Colon (tissue), 2 donors: ENCODE measurements at regions not wholly inside any gene's neighbourhood (a gene's known extent, or its start where the extent isn't known, plus 50 kb on each side); places are given as distances from the start of the nearest gene placed in this dataset.

Experiments
- FAIRE-seq: peaks from 2 replicates; lab custom pipeline; 2012; peaks lifted over from hg19 to GRCh38; lab: Jason Lieb, UNC
- donor health status: control.
- donor health status: control.

DNA sequence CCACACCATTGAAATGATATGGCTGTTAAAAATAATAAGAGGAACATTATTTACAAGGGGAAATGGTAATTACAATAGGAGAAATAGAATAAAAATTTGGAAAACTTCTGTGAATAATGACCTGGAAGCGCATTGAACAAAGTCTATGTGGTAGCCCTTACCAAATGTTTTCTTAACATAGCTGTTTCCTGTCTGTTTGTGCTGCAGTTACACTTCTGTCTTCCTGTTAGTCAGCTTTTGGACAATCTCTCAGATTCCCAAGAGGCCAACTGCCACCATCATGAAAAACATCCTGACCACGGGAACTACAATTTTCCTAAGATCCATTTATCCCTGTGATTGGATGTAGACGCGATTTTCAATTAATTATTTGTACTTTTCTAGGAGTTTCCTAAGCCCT is 754.4 kb upstream of the MARCKS start:
- FAIRE-seq: no peak

DNA sequence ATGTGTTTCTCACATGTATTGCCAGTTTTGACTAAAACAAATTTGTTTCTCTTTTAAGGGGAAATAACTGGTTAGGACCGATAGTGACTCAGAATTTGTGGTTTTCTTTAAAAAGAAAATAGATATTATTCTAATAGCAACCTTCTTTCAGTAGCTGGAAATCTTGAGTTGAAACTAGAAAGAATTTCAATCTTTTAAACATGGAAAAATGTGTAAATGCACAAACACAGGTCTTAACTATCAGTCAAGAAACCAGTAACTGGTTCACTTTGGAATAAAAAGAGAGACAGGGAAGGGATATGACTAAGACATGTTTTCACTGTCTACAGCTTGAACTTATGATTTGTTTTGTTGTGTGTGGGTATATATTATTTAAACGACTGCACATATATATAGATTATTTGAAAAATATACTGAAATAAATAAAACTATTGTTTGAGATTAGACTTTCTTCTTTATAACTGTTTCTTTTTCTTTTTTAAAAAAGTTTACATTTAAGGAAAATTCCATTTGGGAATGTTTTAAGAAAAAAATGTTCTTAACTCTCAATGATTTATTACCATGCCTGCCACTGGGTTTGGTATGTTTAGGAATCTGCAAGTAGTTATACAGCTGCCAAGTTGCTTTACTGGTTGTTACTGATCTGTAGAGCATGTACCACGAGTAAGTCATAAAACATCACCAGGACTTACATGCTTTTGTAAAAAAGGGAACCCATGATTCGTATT is 753.3 kb upstream of the MARCKS start:
- no peak for FAIRE-seq

DNA sequence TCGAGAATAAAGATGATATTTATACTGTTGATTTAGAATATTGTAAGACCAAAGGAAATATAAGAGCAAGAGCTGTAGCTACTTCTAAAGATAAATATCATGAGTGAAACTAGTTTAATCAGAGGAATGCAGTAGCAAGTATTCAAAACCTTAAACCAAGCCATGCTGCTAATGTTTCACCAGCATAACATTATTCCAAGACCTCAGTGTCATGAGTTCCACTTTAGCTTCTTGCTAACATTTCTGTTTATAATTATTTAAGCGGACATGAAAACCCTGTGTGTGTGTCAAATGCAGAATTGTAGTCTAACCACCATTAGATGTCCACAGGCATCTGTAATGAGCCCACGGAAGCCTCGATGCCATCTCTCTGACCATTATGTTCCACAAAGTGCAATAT is 752.6 kb upstream of the MARCKS start:
- no peak for FAIRE-seq

DNA sequence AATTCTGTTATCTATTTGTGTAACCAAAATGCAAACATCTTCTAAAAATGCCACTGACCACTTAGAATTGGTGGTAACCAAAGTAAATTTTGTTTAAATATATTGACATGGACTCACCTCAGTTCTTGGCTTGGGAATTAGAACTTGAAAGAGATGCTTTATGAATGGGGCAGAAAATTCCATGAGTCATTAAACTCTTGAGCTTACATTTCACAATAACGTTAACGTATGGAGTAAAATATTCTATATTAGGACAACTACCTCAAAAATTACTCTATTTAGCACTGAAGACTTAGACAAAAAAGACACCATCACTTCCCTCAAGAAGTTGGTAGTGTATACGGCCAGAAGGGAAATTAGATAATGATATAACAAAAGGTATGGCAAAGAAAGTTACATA is 752.2 kb upstream of the MARCKS start:
- FAIRE-seq: no peak

DNA sequence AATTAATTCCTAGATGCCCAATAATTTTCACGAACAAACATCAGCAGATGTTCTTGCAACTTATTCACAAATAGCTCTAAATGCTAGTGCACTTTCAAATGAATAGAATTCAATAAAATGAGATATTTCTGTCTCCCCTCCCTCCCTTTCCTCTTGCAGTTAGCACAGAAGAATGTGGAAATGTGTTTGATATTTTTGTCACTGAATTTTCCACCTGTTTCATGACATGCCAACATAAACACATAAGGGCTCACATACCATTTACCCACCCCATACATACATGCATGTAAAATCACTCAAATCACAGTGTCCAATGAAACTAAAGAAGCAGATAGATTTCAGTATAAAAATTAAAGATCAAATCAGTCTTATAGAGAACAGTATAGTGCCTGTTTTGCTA is 746.9 kb upstream of the MARCKS start:
- no peak for FAIRE-seq

DNA sequence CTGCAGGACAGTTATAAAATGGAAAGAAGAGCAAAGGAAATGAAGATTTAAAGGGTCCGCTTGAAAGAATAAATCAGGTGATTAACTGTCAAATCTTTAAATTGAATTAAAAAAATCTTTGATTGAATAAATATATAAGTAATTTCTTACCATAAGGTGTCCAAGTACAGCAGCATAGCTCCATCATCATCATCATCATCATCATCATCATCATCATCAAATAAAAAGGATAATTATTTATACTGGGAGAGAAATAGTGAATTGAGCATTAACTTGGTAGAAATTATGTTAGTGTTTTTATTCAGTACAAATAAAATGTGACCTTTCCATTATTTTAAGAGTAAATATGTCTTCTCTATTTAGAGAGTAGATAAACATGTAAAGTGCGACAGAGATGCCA is 745.6 kb upstream of the MARCKS start:
- FAIRE-seq: no peak

DNA sequence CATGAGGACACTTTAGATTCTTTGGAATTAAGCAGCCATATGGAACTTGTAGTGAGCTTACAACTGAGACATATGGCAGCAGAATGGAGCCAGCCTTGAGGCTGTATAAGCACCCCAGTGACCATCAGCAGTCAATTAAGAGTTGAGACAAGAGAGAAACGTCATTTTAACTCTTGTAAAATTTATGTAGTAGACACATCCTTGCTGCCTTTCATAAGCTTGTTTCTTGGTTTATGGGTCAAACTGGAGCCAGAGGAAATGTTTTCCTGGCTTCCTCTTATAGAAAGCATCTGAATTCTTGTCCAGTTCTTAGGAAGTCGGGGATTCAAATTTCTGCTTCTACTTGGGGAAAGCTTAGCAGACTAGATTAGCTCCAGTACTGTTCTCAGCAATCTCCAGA is 745.1 kb upstream of the MARCKS start:
- FAIRE-seq: no peak

DNA sequence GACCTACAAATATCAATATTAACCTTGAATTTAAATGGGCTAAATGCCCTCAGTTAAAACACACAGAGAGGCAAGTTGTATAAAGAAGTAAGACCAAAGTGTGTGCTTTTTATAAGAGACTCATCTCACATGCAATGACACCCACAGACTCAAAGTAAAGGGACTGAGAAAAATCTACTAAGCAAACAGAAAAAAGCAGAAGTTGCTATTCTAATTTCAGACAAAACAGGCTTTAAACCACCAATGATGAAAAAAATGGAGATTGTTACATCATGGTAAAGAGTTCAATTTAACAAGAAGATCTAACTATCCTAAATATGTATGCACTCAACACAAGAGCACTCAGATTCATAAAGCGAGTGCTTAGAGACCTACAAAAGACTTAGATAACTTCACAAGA is 741.9 kb upstream of the MARCKS start:
- no peak for FAIRE-seq

DNA sequence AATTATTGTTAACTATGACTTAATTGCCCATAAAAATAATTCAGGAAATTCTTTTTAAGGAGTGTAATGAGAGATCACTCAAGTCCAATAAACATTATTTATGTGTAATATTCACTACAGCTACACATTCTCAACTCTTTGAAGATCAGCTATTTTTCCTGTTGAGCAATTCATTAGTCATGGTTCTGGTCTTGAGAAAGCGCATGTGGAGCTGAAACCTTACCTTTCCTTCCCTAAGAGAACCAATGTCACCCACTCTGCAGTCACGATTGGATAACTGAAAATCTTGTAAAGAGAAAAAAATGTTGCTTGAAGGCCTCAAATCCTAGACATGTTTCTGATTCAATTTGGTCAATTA is 736.9 kb upstream of the MARCKS start:
- no peak for FAIRE-seq

DNA sequence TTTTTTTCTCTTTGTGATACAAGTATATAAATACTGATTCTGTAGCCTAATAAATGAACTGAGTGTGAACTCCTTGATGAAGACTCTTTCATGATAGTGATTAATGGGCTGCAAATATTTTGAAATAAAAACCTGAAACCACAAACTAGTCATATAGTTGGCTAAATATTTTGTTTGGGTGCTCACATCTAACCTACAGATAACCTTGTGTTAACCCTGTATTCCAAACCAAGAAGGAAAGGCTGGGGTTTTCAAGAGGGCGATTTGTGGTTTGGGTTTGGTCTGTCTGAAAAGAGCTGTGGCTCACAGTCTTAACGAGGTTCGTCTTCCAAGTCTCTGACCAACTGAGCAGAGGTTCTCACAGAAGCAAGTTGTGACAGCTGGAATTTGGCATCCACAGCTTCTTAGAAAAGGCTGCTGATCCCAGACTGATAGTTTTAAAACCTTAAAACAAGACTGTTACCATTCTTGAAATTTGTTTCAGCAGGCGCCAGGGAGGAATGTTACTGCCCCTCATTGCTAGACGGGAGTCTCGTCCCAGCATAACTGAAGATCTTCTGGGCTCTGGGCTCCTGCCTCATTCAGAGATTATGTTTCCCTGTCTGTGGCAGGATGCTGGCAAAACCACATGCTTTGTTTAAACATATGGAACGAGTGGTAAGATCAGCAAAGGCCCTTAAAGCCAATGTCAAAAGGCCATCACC is 736.4 kb upstream of the MARCKS start:
- no peak for FAIRE-seq

DNA sequence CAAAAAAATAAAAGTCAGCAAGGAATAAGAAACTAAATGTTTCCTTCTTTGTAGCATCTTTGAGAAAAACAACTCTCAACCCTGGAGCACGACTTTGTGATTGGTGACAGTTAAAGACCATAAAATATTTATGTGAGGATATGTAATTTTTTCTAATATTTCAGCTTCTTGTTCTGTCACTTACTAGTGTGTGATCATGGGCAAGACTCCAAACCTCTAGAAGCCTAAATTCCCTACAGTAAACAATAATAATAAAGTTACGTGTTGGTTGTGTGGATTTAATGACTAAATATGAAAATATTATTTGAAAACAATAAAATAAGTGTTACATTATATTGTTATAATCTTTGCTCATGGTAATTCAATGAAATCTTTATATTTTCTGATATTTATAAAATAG is 735.6 kb upstream of the MARCKS start:
- no peak for FAIRE-seq

DNA sequence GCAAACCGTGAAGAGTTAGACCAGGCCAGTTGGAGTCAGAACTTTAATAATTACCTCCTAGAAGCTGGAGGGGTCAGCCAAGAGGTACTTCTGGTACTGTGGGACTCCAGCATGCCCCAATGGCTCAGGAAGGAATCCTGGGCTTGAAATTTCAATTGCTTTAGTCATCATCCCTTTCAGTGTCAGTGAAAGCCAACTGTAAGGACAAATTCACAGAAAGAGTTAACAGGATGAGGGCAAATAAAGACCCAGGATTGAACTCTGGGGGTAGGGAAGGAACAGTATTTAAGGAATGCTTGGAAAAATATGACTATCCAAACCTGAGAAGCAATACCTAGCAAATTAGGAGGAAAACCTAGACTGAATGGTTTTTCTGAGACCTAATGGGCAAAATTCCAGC is 735.1 kb upstream of the MARCKS start:
- no peak for FAIRE-seq

DNA sequence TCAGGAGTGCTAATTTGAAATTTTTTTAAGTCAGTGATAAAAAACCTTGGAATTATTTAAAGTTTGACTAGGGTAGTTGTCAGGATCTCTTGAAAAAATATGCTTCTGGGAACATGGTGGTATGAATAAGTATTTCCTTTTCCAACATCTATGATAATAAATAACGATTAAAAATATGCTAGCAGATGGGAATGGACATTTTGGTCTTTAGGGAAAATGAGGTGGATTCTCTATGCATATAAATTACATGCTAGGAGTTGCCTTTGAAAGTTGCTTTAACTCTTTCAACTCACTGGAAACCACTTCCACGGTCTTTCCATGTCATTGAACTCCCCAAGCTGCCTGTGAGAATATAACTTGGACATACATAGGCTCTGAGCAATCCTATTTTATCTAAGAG is 731.5 kb upstream of the MARCKS start:
- no peak for FAIRE-seq

DNA sequence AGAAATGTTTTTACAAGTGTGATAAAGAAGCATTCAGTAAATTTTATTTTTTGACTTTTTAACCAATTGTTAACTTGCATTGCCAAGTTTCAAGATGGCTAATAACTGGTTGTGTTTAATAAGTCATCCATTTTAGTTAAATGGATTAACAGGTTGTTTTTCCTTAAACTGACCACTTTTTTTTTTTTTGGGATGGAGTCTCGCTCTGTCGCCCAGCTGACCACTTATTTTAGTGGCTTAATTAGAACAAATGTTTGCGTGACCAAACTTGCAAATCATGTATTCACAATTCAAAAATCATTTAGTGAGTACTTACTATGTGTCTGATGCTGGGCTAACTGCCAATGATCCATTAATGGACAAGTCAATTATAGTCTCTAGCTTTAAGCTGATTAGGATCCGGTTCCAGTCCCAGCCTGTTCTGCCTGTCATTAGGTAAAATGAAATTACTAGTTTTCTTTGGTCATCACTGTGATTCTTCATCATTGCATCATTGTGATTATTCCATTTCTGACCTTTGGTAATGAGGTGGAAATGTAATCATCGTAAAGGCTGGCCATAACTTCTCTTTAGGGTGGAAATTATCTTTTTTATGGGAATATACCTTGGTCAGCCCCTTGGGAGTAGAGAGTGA is 729.2 kb upstream of the MARCKS start:
- no peak for FAIRE-seq

DNA sequence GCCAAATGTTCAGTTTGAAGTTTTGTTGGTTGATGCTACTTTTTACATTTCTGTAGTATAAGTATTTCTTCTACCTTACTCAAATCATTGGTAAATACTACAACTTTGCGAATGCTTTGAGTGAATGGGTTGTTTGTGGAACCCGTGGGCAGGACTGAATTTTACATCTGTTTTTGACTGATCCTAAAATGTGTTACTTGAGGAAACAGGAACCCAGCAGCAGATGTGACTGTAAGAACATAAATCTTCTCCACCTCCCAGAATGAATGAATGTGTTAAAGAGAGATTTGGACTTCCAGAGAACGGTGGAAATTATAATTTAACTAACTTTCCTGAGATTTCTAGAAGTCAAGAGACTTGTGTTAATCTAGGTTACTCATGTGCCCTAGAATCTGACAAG is 728.5 kb upstream of the MARCKS start:
- no peak for FAIRE-seq

DNA sequence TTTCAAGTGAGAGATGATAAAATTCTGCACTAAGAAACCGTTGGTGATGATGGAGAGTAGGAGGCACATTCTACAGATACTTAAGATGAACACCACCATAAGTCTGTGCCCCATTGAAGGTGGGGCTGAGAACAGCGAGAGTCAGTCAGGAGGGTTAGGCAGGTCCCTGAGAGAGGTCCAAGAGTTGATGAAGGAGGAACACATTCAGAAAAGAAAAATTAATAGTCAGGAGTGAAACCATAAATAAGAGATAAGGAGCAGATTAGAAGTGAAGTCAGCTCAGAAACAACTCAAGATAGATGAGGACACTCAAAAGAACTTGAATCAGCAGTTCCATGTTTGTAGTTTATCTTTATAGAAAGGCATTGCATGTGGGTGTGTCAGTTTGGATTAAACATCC is 727.2 kb upstream of the MARCKS start:
- no peak for FAIRE-seq

DNA sequence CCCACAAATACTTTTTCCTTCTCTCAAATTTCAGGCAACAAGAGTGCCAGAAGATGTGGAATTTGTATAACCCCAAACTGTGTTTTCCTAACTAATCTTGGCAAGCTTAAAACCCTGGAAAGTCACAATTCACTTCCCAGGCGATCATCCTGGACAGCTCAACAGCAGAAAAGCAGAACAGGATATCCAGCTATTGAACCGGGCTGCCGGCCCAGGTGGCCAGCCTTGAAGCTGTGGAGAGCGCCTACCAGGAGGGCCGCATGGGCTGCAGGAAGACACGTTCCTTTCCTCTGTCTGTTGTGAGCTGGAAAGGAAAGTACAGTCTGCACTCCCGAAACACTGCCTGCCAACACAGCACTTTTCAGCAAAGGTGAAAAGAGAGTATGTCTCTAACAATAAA is 719.7 kb upstream of the MARCKS start:
- no peak for FAIRE-seq

DNA sequence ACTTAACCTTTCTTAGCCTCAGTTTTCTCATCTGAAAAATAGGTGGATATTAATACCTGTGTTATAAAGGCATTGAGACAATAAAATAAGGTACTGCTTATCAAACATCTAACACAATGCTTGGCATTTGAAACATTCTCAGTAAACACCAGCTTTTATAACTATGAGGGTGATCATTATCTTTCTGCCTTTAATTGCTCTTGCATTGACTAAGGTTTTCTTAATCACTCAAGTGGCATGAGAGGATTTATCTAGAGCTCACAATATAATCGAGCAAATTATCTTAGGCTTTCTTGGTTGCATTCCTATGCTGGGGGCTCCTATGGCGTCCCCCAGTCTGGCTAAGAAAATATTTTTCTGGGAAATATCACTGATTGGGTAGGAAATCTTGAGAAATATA is 716.4 kb upstream of the MARCKS start:
- no peak for FAIRE-seq

DNA sequence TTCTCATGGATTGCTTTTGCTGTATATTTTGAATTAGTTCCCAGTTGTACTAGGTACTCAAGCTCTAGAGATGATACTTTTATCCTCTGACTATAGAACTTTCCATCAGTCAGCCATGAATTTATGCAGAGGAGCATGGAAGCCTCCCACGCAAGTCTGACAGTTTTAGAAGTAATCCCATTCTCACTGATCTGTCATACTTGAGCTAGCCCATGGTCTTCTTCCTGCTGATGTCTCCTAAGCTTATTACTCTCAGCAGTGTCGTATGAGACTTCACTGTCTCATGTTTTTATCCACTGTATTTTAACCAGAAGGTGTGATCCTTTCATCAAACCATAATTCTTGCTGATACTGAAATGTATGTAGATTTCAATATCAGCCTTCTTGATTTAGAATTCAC is 715.2 kb upstream of the MARCKS start:
- no peak for FAIRE-seq

DNA sequence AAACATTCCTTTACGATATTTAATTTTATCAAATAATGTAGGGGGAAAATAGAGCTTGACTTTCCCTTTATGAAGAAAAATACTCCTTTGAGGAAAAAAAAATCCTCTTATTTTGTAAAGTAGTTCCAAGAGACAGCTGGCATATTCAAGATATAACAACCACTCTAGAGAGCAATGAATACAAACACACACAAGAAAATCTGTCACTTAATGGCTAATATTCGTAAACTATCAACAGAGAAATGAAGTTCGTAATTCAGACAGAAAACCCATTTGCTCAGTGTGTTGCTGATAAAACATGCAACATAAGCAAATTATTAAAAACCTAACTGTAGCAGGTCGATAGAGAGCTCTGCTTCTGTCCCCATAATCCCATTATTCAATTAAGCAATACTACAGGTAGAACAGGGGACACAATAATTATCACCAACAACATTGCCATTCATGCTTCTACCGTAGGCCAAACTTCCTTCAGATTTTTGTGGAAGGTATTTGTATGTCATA is 714.4 kb upstream of the MARCKS start:
- no peak for FAIRE-seq

DNA sequence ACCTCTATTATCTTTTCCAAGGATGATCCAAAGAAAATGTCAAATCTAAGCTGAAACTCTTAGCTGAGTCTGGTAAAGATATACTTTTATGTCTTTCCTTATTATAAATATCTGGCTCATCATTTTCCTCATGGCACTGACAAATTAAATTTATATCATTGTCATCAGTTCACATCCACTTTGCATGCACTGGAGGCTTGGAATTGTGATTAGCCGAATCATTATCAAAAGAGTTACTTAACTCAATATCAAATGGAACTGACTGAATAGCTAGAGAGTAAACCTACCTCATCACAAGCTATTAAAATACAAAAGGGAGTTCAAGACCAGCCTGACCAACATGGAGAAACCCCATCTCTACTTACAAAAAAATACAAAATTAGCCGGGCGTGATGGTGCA is 713.9 kb upstream of the MARCKS start:
- FAIRE-seq: no peak

DNA sequence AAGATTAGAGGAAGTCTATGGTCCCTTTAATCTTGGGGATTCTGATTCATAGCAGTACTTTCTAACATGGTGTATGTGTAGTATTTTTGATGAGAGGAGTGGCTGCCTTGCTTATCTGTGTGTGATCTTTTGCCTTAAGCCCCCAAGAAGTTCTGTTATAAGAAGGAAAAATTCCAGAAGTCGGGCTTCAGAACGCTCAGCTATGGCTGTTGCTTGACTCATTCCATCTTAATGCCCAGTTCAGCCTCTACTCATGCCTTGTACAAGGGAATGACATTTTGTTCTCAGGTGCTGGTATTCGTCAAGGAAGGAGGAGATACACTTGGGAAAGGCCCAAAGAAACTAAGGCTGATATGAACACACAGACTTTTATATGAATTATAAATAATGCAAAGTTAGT is 713.0 kb upstream of the MARCKS start:
- no peak for FAIRE-seq

DNA sequence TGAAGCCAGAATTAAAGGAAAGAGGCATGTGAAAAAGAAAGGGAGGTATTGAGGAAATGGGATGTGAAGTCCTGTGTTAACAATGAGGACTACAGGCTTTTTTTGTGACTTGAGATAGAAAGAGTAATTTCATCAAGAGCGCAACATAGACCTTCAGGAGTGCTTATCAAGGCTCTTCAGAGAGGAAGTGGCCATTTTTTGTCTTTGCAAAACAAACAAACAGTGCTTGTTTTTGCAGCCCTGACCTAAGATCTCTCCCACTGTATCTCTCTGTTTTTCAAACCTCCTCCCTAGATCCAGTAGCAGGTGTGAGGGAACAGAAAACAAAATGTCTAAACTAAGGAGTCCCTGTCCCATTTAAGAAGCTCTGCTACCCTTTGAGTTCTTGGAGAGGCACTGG is 710.3 kb upstream of the MARCKS start:
- no peak for FAIRE-seq

DNA sequence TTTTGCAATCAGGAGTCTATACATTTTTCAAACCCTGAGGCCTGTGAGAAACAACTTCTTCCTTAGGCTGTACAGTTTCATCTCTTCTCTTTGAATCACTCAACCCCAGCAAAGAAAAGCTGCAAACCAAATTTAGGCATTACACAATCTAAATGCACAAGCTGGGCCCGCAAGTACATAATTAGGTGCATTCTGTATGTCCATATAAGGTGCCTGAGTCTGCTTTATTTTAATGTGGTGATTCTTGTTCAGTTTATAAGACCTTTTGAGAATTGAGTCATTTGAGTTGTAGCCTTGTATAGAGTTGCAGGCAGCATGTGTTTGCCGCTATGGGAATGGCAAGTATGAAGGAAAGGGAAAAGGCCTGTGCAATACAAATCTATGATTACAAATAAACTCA is 709.6 kb upstream of the MARCKS start:
- no peak for FAIRE-seq
